WERI-Rb-1 (cell line): ENCODE measurements at regions not wholly inside any gene's neighbourhood (a gene's known extent, or its start where the extent isn't known, plus 50 kb on each side); places are given as distances from the start of the nearest gene placed in this dataset.
"Not testable (repeated sequence)": the region's sequence is repeated elsewhere in the genome, so short reads cannot be mapped to it uniquely, and the experiment has no call there.

Experiments used
- DNase-seq: peaks from one replicate; pipeline ENCODE4 v3.0.0-alpha.2; 2020
- H3K27ac ChIP-seq: fragments of 250-450 bp; sonication (Bioruptor Pico); 2 replicates; pipeline ENCODE4 v1.5.1; 2020; ENCODE audit warnings: mild to moderate bottlenecking, moderate library complexity
- H3K27me3 ChIP-seq: fragments of 250-450 bp; sonication (Bioruptor Pico); 2 replicates; pipeline ENCODE4 v1.5.1; 2021; ENCODE audit warnings: mild to moderate bottlenecking, low read depth, moderate library complexity; ENCODE audit not compliant: insufficient read depth, severe bottlenecking
- H3K36me3 ChIP-seq: fragments of 250-450 bp; sonication (Bioruptor Pico); 2 replicates; pipeline ENCODE4 v1.5.1; 2020; ENCODE audit warnings: mild to moderate bottlenecking, moderate library complexity
- H3K4me3 ChIP-seq: 2 replicates; pipeline ENCODE4 v1.5.1; 2011; ENCODE audit warnings: low read depth, mild to moderate bottlenecking, control low read depth, low read length
- H3K9me3 ChIP-seq: fragments of 250-450 bp; sonication (Bioruptor Pico); 2 replicates; pipeline ENCODE4 v1.5.1; 2021; ENCODE audit warnings: mild to moderate bottlenecking, moderate library complexity; ENCODE audit not compliant: severe bottlenecking
- CTCF ChIP-seq: IDR thresholded peaks from 2 replicates; pipeline ENCODE4 v1.5.1; 2011; ENCODE audit warnings: low read depth, mild to moderate bottlenecking, control low read depth, inconsistent platforms, low read length

- DNase-seq, result no peak
Observed at GRCh38 chr4:188439641-188440311, 300.5 kb downstream of the TRIML1 start.

GRCh38 chr4:188444500-188444899 is 305.3 kb downstream of the TRIML1 start:
- peaks cover 34% of the 10 kb centered on the region for H3K27me3 ChIP-seq
- no peak for DNase-seq
- no peaks in the 10 kb centered on the region for H3K9me3 ChIP-seq
- no peaks in the 10 kb centered on the region for H3K36me3 ChIP-seq
- no peak for TF ChIP-seq CTCF
- no peak overlapping the region for H3K27ac ChIP-seq
- no peak overlapping the region for H3K4me3 ChIP-seq

More at GRCh38 chr4:188439641-188440311, 300.5 kb downstream of the TRIML1 start:
- H3K27ac ChIP-seq, result no peak overlapping the region
- TF ChIP-seq CTCF, result no peak
- H3K36me3 ChIP-seq, result no peaks in the 10 kb centered on the region
- H3K27me3 ChIP-seq, result peaks cover 69% of the 10 kb centered on the region
- no peaks in the 10 kb centered on the region for H3K9me3 ChIP-seq
- no peak overlapping the region for H3K4me3 ChIP-seq

- H3K27ac ChIP-seq, H3K9me3 ChIP-seq, DNase-seq, H3K36me3 ChIP-seq, H3K4me3 ChIP-seq: not testable (repeated sequence)
- peaks cover 37% of the 10 kb centered on the region for H3K27me3 ChIP-seq
Observed at GRCh38 chr4:188448996-188449395, 309.8 kb downstream of the TRIML1 start.

- H3K9me3 ChIP-seq, result no peaks in the 10 kb centered on the region
- H3K4me3 ChIP-seq, result no peak overlapping the region
- H3K27ac ChIP-seq, result no peak overlapping the region
- DNase-seq, result no peak
- peaks cover 44% of the 10 kb centered on the region for H3K27me3 ChIP-seq
- no peak for TF ChIP-seq CTCF
- no peaks in the 10 kb centered on the region for H3K36me3 ChIP-seq
Observed at GRCh38 chr4:188450571-188450970, 311.3 kb downstream of the TRIML1 start.

GRCh38 chr4:188452097-188452496 is 312.9 kb downstream of the TRIML1 start:
- Histone ChIP-seq H3K27me3 (peaks cover 60% of the 10 kb centered on the region), H3K27ac (no peak overlapping the region), H3K4me3 (no peak overlapping the region), H3K9me3 (no peaks in the 10 kb centered on the region), H3K36me3 (no peaks in the 10 kb centered on the region)
- no peak for TF ChIP-seq CTCF
- DNase-seq, result no peak

GRCh38 chr4:188454575-188454974 is 315.3 kb downstream of the TRIML1 start:
- H3K27me3 ChIP-seq, result peaks cover 81% of the 10 kb centered on the region
- no peak overlapping the region for H3K4me3 ChIP-seq
- H3K27ac ChIP-seq, result no peak overlapping the region
- no peaks in the 10 kb centered on the region for H3K36me3 ChIP-seq
- no peak for TF ChIP-seq CTCF
- H3K9me3 ChIP-seq, result peaks cover 5% of the 10 kb centered on the region
- DNase-seq, result no peak
